Esophagus squamous epithelium (tissue), 4 donors: ENCODE measurements at regions not wholly inside any gene's neighbourhood (a gene's known extent, or its start where the extent isn't known, plus 50 kb on each side); places are given as distances from the start of the nearest gene placed in this dataset.

Experiments
- POLR2A ChIP-seq, 4 donors: fragments of 450-650 bp; IDR thresholded peaks; one replicate each; pipeline ENCODE4 v1.6.1; 2017; ENCODE audit warnings: antibody characterized with exemption in 4 of 4, mild to moderate bottlenecking in 4 of 4, moderate library complexity in 3 of 4
- TF ChIP-seq, protein P1 (sequence below), 6 experiments: fragments of 450-650 bp in 4 of 6; fragments of 200-600 bp in 2 of 6; sonication (generic) in 2 of 6; IDR thresholded peaks; one replicate each; pipeline ENCODE4 v1.5.1; 2016 to 2019; ENCODE audit warnings: antibody characterized with exemption in 6 of 6, mild to moderate bottlenecking in 4 of 6, moderate library complexity in 4 of 6

DNA sequence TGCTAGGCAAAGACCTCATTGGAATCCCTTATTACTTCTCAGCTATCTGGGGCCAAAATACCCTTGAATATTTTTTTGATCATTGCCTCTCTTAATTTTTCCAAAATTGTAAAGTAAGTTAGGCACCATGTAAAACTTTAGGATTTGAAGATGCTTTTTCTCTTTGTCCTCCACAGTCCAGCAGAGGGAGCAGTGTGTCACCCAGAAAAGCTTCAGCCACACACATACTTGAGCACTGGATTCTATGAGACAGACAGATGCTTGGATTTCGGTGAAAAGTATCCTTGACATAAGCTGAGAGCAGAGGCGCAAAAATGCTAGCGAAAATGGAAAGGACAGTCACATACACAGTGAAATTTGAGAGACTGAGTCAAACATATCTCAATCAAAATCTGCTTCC is 74.7 kb upstream of the KCNJ3 start:
- no peak for TF ChIP-seq POLR2A (IDR thresholded peaks at IDR 0.05)
- TF ChIP-seq, protein P1, sequence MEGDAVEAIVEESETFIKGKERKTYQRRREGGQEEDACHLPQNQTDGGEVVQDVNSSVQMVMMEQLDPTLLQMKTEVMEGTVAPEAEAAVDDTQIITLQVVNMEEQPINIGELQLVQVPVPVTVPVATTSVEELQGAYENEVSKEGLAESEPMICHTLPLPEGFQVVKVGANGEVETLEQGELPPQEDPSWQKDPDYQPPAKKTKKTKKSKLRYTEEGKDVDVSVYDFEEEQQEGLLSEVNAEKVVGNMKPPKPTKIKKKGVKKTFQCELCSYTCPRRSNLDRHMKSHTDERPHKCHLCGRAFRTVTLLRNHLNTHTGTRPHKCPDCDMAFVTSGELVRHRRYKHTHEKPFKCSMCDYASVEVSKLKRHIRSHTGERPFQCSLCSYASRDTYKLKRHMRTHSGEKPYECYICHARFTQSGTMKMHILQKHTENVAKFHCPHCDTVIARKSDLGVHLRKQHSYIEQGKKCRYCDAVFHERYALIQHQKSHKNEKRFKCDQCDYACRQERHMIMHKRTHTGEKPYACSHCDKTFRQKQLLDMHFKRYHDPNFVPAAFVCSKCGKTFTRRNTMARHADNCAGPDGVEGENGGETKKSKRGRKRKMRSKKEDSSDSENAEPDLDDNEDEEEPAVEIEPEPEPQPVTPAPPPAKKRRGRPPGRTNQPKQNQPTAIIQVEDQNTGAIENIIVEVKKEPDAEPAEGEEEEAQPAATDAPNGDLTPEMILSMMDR (IDR thresholded peaks at IDR 0.05) = peak in 2 of 6 experiments; percentile 31 to 47
